B cell (primary cell): ENCODE measurements at regions not wholly inside any gene's neighbourhood (a gene's known extent, or its start where the extent isn't known, plus 50 kb on each side); places are given as distances from the start of the nearest gene placed in this dataset.

Experiments
- EZH2 ChIP-seq: IDR thresholded peaks from 2 replicates; pipeline ENCODE4 v1.6.1; 2012; ENCODE audit warnings: borderline replicate concordance, low read depth, mild to moderate bottlenecking, moderate library complexity, low read length; ENCODE audit not compliant: insufficient read depth, poor library complexity, severe bottlenecking
- TF ChIP-seq, protein P1 (sequence below): fragments of 200-600 bp; IDR thresholded peaks from one replicate; pipeline ENCODE4 v1.8.0; 2022; ENCODE audit warnings: antibody characterized with exemption, mild to moderate bottlenecking

GRCh38 chr11:38461751-38462150 lies 1863.7 kb upstream of the RAG2 start:
- TF ChIP-seq EZH2 = no peak
- TF ChIP-seq, protein P1, sequence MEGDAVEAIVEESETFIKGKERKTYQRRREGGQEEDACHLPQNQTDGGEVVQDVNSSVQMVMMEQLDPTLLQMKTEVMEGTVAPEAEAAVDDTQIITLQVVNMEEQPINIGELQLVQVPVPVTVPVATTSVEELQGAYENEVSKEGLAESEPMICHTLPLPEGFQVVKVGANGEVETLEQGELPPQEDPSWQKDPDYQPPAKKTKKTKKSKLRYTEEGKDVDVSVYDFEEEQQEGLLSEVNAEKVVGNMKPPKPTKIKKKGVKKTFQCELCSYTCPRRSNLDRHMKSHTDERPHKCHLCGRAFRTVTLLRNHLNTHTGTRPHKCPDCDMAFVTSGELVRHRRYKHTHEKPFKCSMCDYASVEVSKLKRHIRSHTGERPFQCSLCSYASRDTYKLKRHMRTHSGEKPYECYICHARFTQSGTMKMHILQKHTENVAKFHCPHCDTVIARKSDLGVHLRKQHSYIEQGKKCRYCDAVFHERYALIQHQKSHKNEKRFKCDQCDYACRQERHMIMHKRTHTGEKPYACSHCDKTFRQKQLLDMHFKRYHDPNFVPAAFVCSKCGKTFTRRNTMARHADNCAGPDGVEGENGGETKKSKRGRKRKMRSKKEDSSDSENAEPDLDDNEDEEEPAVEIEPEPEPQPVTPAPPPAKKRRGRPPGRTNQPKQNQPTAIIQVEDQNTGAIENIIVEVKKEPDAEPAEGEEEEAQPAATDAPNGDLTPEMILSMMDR = no peak
